ENCODE measurements at regions not wholly inside any gene's neighbourhood (a gene's known extent, or its start where the extent isn't known, plus 50 kb on each side); places are given as distances from the start of the nearest gene placed in this dataset.
"Not testable (repeated sequence)": the region's sequence is repeated elsewhere in the genome, so short reads cannot be mapped to it uniquely, and the experiment has no call there.

DNA sequence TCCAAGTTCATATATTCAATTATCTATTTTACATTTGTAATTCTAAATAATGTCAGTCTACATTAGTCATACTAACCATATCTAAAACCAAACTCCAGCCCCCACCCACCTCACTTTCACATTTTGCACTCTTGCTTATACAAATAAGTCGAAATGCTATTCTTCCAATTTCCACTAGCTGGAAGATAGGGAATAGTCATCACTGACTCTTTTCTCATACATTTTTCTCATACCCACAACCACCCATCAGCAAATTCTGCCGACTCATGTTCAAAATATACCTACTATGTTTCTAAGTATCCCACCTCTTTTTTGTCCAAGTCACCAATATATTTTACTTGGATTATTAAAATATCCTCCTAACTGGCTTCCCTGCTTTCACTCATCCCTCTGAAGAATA, 93.2 kb upstream of the DGKB start:
- Histone ChIP-seq H3K36me3 (ENCODE audit: insufficient read depth, low read length) (no peaks in the 10 kb centered on the region), H3K4me3 (ENCODE audit: low read length) (no peak overlapping the region), H3K4me1 (ENCODE audit: insufficient read depth, low read length) (no peaks in the 10 kb centered on the region), H2AFZ (ENCODE audit: low read depth, low read length) (no peak overlapping the region), H3K9me3 (ENCODE audit: low read length) (no peaks in the 10 kb centered on the region), H3K27me3 (ENCODE audit: insufficient read depth, low read length) (no peaks in the 10 kb centered on the region)

DNA sequence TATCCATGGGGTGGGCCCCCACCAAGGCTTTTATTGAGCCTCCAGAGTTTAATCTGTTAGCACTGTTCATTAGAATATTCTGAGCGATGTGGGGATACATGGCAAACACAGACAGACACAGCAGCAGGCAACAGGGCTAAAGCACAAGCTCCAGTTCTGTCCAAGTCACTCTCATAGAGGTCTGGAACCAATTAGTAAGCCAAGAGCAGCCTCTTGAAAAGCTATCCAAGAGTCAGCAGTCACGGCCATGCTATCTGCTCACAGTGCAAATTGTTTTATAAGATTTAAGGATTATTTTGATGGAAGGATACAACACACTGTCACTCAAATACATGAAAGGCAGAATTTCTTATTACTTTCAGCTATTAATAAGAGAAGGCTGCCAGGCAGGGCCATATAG, 86.4 kb upstream of the DGKB start:
- H3K36me3 ChIP-seq (ENCODE audit: insufficient read depth, low read length), result no peaks in the 10 kb centered on the region
- no peak overlapping the region for H3K4me3 ChIP-seq (ENCODE audit: low read length)
- no peaks in the 10 kb centered on the region for H3K4me1 ChIP-seq (ENCODE audit: insufficient read depth, low read length)
- H2AFZ ChIP-seq (ENCODE audit: low read depth, low read length), result no peak overlapping the region
- H3K9me3 ChIP-seq (ENCODE audit: low read length), result no peaks in the 10 kb centered on the region
- no peaks in the 10 kb centered on the region for H3K27me3 ChIP-seq (ENCODE audit: insufficient read depth, low read length)

DNA sequence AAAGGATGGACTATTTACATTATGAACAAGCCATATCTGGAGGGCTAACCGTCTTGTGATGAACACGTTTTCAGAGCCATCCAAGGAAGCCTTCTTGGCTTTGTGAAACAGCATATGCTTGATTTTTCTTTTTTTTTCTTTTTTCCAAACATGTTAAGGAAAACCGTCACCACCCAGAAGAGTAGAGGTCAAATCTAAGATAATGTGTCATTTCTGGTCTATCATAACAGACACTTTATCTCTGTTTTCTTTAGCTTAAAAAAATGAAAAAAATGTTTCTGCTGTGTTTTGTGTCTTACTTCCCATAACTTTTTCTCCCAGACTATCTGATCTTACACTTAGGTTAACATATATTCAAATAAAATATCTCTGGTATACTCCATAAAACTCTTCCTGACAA, 76.1 kb upstream of the DGKB start:
- H3K4me3 ChIP-seq (ENCODE audit: low read length), result no peak overlapping the region
- H3K4me1 ChIP-seq (ENCODE audit: insufficient read depth, low read length), result no peaks in the 10 kb centered on the region
- no peaks in the 10 kb centered on the region for H3K27me3 ChIP-seq (ENCODE audit: insufficient read depth, low read length)
- H3K9me3 ChIP-seq (ENCODE audit: low read length), result no peaks in the 10 kb centered on the region
- no peak overlapping the region for H2AFZ ChIP-seq (ENCODE audit: low read depth, low read length)
- H3K36me3 ChIP-seq (ENCODE audit: insufficient read depth, low read length), result no peaks in the 10 kb centered on the region

DNA sequence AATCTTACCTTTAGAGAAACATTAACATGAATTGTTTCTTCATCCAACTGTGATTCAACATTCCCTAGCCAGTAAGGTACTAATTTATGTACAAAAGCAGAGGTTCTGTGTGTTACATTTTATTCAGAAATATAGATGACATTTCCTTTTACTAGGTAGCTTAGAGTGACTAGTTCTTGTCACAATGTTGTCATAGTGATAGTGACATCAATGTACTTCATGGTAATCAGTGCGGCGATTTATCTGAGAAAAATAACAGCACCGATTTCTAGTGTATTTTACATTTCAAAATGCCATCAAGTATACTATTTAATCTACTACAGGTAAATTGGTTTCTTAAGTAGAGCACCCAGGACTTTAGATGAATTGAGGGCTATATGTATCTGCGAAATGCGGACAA, 72.1 kb upstream of the DGKB start:
- H2AFZ ChIP-seq (ENCODE audit: low read depth, low read length), result no peak overlapping the region
- H3K4me3 ChIP-seq (ENCODE audit: low read length), result no peak overlapping the region
- H3K9me3 ChIP-seq (ENCODE audit: low read length), result no peaks in the 10 kb centered on the region

DNA sequence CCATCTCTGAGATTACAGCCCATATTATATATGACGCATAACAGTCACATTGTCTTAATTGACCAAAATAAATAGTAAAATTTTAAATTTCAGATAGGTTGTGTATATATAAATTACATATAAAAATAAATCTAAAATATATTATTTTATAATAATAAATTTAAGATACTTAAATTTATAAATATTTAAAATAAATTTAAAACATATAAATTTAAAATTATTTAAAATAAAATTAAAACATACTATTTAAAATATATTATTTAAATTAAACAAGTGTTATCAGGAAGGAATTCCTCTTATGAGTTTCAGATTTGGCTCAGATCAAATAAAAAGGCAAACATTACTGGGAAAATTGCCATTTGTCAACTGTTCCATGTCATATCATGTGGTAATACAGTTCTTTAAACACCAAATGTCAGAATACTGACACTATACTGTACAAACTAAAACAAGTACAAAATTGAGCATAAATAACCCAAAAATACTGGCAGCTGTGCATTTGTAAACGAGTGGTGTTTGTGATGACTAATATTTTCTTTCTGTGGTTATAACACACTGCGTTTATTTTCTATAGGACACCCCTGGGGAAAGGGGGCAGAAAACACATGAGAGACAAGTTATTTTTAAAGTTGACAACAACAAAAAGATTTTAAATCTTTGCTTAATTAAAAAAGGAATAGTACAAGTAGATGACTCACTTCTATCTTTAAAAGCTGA, 71.3 kb upstream of the DGKB start:
- H3K36me3 ChIP-seq (ENCODE audit: insufficient read depth, low read length), result no peaks in the 10 kb centered on the region
- no peaks in the 10 kb centered on the region for H3K9me3 ChIP-seq (ENCODE audit: low read length)
- no peaks in the 10 kb centered on the region for H3K4me1 ChIP-seq (ENCODE audit: insufficient read depth, low read length)
- H3K4me3 ChIP-seq (ENCODE audit: low read length), result no peak overlapping the region
- no peak overlapping the region for H2AFZ ChIP-seq (ENCODE audit: low read depth, low read length)
- no peaks in the 10 kb centered on the region for H3K27me3 ChIP-seq (ENCODE audit: insufficient read depth, low read length)

More for the DNA sequence above, 72.1 kb upstream of the DGKB start:
- Histone ChIP-seq H3K27me3 (ENCODE audit: insufficient read depth, low read length) (no peaks in the 10 kb centered on the region), H3K4me1 (ENCODE audit: insufficient read depth, low read length) (no peaks in the 10 kb centered on the region), H3K36me3 (ENCODE audit: insufficient read depth, low read length) (no peaks in the 10 kb centered on the region)

DNA sequence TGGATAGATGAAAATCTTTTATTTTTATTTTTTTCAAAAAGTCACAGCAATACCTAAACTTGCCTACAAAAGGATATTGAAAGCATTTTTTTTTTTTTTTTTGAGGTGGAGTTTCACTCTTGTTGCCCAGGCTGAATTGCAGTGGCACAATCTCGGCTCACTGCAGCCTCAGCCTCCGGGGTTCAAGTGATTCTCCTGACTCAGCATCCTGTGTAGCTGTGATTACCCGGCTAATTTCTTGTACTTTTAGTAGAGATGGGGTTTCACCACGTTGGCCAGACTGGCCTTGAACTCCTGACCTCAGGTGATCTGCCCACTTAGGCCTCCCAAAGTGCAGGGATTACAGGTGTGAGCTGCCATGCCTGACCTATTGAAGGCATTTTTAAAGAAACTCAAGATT, 69.1 kb upstream of the DGKB start:
- H3K36me3 ChIP-seq (ENCODE audit: insufficient read depth, low read length); H3K4me1 ChIP-seq (ENCODE audit: insufficient read depth, low read length); H3K4me3 ChIP-seq (ENCODE audit: low read length); H2AFZ ChIP-seq (ENCODE audit: low read depth, low read length); H3K27me3 ChIP-seq (ENCODE audit: insufficient read depth, low read length); H3K9me3 ChIP-seq (ENCODE audit: low read length): not testable (repeated sequence)

DNA sequence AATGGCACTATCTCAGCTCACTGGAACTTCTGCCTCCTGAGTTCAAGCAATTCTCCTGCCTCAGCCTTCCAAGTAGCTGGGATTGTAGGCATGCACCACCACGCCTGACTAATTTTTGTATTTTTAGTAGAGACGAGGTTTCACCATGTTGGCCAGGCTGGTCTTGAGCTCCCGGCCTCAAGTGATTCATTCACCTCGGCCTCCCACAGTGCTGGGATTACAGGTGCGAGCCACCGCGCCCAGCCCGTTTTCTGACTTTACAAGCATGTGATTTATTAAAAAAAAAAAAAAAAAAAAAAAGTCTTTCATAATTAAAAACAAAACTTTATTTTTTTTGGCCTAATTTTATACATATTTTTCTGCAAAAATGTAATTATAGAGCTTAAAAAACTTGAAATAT, 64.8 kb upstream of the DGKB start:
- not testable (repeated sequence) for H3K27me3 ChIP-seq (ENCODE audit: insufficient read depth, low read length); H3K4me1 ChIP-seq (ENCODE audit: insufficient read depth, low read length); H3K4me3 ChIP-seq (ENCODE audit: low read length); H3K9me3 ChIP-seq (ENCODE audit: low read length); H3K36me3 ChIP-seq (ENCODE audit: insufficient read depth, low read length); H2AFZ ChIP-seq (ENCODE audit: low read depth, low read length)

DNA sequence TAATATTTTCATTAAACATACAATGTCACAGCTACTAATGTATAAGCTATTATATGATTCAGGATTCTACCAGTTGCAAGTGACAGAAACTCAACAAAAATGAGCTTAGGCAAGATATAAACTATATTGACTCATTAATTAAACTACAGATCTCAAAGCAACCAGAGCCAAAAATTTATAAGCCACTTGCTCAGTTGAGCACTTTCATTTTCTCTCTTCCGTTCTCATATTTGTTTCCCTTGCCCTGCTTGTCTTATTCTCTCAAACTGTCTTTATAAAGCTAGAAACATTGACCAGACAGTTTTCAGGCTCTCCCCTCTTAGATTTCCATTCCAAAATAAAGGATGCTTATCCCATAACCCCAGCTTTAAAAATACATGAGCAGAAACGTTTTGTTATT, 60.2 kb upstream of the DGKB start:
- Histone ChIP-seq H2AFZ (ENCODE audit: low read depth, low read length) (no peak overlapping the region), H3K27me3 (ENCODE audit: insufficient read depth, low read length) (no peaks in the 10 kb centered on the region), H3K4me1 (ENCODE audit: insufficient read depth, low read length) (no peaks in the 10 kb centered on the region), H3K36me3 (ENCODE audit: insufficient read depth, low read length) (no peaks in the 10 kb centered on the region), H3K4me3 (ENCODE audit: low read length) (no peak overlapping the region), H3K9me3 (ENCODE audit: low read length) (no peaks in the 10 kb centered on the region)

DNA sequence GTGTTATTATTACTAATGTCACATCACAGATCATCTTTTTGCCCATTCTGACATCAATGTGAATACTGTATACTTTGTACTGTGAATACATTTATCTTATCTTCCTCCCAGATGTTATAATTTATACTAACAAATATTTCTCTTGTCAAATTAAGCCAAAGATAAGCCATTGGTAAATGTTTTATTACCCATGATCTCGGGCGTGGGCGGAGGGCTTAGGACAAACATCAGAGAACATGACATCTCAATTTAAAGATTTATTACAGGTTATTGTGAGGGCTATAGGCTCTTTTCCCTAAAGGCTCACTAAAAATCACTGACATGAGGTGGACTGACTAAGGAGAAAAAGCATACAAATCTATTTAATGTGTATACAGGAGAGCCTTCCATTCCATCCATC, 58.2 kb upstream of the DGKB start:
- Histone ChIP-seq H2AFZ (ENCODE audit: low read depth, low read length) (no peak overlapping the region), H3K4me3 (ENCODE audit: low read length) (no peak overlapping the region), H3K27me3 (ENCODE audit: insufficient read depth, low read length) (no peaks in the 10 kb centered on the region), H3K4me1 (ENCODE audit: insufficient read depth, low read length) (no peaks in the 10 kb centered on the region), H3K9me3 (ENCODE audit: low read length) (no peaks in the 10 kb centered on the region), H3K36me3 (ENCODE audit: insufficient read depth, low read length) (no peaks in the 10 kb centered on the region)

DNA sequence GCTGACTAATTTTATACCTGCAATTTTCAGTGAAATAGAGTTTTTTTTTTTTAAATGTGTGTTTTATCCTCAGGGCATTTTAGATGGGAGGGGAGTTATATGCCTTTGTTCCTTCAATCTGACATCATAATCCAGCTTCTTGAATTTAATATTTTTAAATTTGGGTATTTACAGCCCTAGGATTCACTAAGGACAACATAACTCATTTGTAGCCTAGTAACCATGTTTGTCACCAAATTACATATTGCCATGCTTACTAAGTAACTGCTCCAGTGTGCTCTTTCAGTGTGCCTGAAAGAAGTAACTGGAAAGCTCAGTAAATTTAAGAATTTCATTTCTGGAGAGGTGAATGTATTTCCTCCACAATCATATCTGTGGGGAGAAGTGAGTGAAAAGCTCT, 56.8 kb upstream of the DGKB start:
- H3K36me3 ChIP-seq (ENCODE audit: insufficient read depth, low read length), result no peaks in the 10 kb centered on the region
- no peak overlapping the region for H2AFZ ChIP-seq (ENCODE audit: low read depth, low read length)
- no peak overlapping the region for H3K4me3 ChIP-seq (ENCODE audit: low read length)
- H3K9me3 ChIP-seq (ENCODE audit: low read length), result no peaks in the 10 kb centered on the region
- no peaks in the 10 kb centered on the region for H3K4me1 ChIP-seq (ENCODE audit: insufficient read depth, low read length)
- H3K27me3 ChIP-seq (ENCODE audit: insufficient read depth, low read length), result no peaks in the 10 kb centered on the region

DNA sequence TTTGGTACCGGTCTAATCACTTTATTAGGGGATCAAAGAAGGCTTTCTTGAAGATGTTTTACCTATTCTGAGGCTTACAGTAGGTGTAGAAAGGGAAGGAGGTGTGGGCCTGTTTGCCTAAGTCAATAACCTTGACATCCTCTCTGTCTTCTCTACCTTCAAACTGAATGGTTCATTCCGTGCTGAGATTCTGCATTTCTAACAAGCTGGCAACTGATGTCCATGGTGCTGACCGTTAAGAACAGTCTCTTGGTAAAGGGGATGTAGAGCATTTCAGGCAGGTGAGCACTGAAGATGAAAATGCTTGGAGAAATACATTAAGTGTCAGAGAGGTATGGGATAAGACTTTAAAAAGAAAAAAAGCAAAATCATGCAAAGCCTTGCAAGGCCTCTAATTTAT, 51.5 kb upstream of the DGKB start:
- no peak overlapping the region for H2AFZ ChIP-seq (ENCODE audit: low read depth, low read length)
- H3K27me3 ChIP-seq (ENCODE audit: insufficient read depth, low read length), result no peaks in the 10 kb centered on the region
- H3K36me3 ChIP-seq (ENCODE audit: insufficient read depth, low read length), result no peaks in the 10 kb centered on the region
- no peaks in the 10 kb centered on the region for H3K4me1 ChIP-seq (ENCODE audit: insufficient read depth, low read length)
- H3K4me3 ChIP-seq (ENCODE audit: low read length), result no peak overlapping the region
- no peaks in the 10 kb centered on the region for H3K9me3 ChIP-seq (ENCODE audit: low read length)

Data from neuron (in vitro differentiated cells).